ENCODE measurements at regions not wholly inside any gene's neighbourhood (a gene's known extent, or its start where the extent isn't known, plus 50 kb on each side); places are given as distances from the start of the nearest gene placed in this dataset.

- TF ChIP-seq CTCF (IDR thresholded peaks at IDR 0.05) (no peak), POLR2AphosphoS5 (IDR thresholded peaks at IDR 0.05; ENCODE audit: insufficient read depth in 1 of 2, low read depth in 1 of 2) (no peak), POLR2A (IDR thresholded peaks at IDR 0.05) (no peak)
These were observed 582.1 kb upstream of the SALL1 start for GRCh38 chr16:51733181-51733580.

Data from vagina (tissue), 2 donors.